Right lobe of liver (tissue), 4 donors: ENCODE measurements at regions not wholly inside any gene's neighbourhood (a gene's known extent, or its start where the extent isn't known, plus 50 kb on each side); places are given as distances from the start of the nearest gene placed in this dataset.

Source experiments
- CTCF ChIP-seq, 4 donors: fragments of 200-600 bp in 3 of 4; fragments of 450-650 bp in 1 of 4; IDR thresholded peaks; one replicate each; pipeline versions ENCODE4 v1.5.1 to v1.8.0; 2016 to 2022; ENCODE audit warnings: antibody characterized with exemption in 4 of 4, mild to moderate bottlenecking in 2 of 4
- POLR2A ChIP-seq: fragments of 450-650 bp; IDR thresholded peaks from one replicate; pipeline ENCODE4 v1.6.1; 2017; ENCODE audit warnings: antibody characterized with exemption, mild to moderate bottlenecking
- donor health status: DM: no; HTN: no; CAD: no.
- donor health status: DM: no; HTN: no; CAD: no.
- donor health status: DM: no; HTN: yes; CAD: no.

- no peak for TF ChIP-seq CTCF (IDR thresholded peaks at IDR 0.05)
- no peak for TF ChIP-seq POLR2A
Observed at GRCh38 chr12:132393245-132393795, 63.9 kb upstream of the GALNT9 start.
